H9 (cell line): ENCODE measurements at regions not wholly inside any gene's neighbourhood (a gene's known extent, or its start where the extent isn't known, plus 50 kb on each side); places are given as distances from the start of the nearest gene placed in this dataset.
"Not testable (repeated sequence)": the region's sequence is repeated elsewhere in the genome, so short reads cannot be mapped to it uniquely, and the experiment has no call there.

Source experiments
- DNase-seq: peaks from one replicate; pipeline ENCODE4 v3.0.0-alpha.2; 2017
- H2AFZ ChIP-seq: one replicate; pipeline ENCODE4 v1.6.1; 2013; ENCODE audit warnings: mild to moderate bottlenecking, low read length, control low read depth, moderate library complexity
- H2AK5ac ChIP-seq: 2 replicates; pipeline ENCODE4 v1.6.1; 2013; ENCODE audit warnings: low read length, control low read depth, mixed read lengths; ENCODE audit not compliant: insufficient read length
- H2BK120ac ChIP-seq: one replicate; pipeline ENCODE4 v1.6.1; 2013; ENCODE audit warnings: low read depth, mild to moderate bottlenecking, low read length, control low read depth, inconsistent platforms; ENCODE audit not compliant: poor library complexity, severe bottlenecking
- H2BK12ac ChIP-seq: 2 replicates; pipeline ENCODE4 v1.6.1; 2013; ENCODE audit warnings: low read length, control low read depth, mixed read lengths, low read depth; ENCODE audit not compliant: insufficient read length
- H2BK15ac ChIP-seq: 2 replicates; pipeline ENCODE4 v1.6.1; 2013; ENCODE audit warnings: low read depth, low read length, control low read depth
- H2BK20ac ChIP-seq: one replicate; pipeline ENCODE4 v1.6.1; 2013; ENCODE audit warnings: low read depth, mild to moderate bottlenecking, low read length, control low read depth, inconsistent platforms; ENCODE audit not compliant: poor library complexity, severe bottlenecking
- H2BK5ac ChIP-seq: 2 replicates; pipeline ENCODE4 v1.6.1; 2013; ENCODE audit warnings: low read length, control low read depth, mixed read lengths; ENCODE audit not compliant: insufficient read length
- H3K14ac ChIP-seq: 2 replicates; pipeline ENCODE4 v1.6.1; 2013; ENCODE audit warnings: low read length, control low read depth; ENCODE audit not compliant: insufficient read depth
- H3K18ac ChIP-seq: 2 replicates; pipeline ENCODE4 v1.6.1; 2013; ENCODE audit warnings: low read depth, mild to moderate bottlenecking, mixed read lengths, low read length, control low read depth; ENCODE audit not compliant: insufficient read length
- H3K23ac ChIP-seq: 2 replicates; pipeline ENCODE4 v1.6.1; 2013; ENCODE audit warnings: low read length, control low read depth, mixed read lengths, low read depth; ENCODE audit not compliant: insufficient read length
- H3K23me2 ChIP-seq: 2 replicates; pipeline ENCODE4 v1.6.1; 2013; ENCODE audit warnings: low read depth, mild to moderate bottlenecking, mixed read lengths, low read length, control low read depth; ENCODE audit not compliant: insufficient read length, poor library complexity, severe bottlenecking
- H3K27ac ChIP-seq: 2 replicates; pipeline ENCODE4 v1.5.1; 2013; ENCODE audit warnings: low read length, control low read depth, mixed read lengths, low read depth; ENCODE audit not compliant: insufficient read length
- H3K27me3 ChIP-seq: 2 replicates; pipeline ENCODE4 v1.6.1; 2013; ENCODE audit warnings: low read length, control low read depth, inconsistent platforms; ENCODE audit not compliant: insufficient read depth
- H3K4ac ChIP-seq: 2 replicates; pipeline ENCODE4 v1.6.1; 2013; ENCODE audit warnings: low read depth, mild to moderate bottlenecking, control low read depth, inconsistent platforms, low read length, moderate library complexity
- H3K4me1 ChIP-seq: 2 replicates; pipeline ENCODE4 v1.6.1; 2013; ENCODE audit warnings: low read length, control low read depth, inconsistent platforms; ENCODE audit not compliant: insufficient read depth
- H3K4me2 ChIP-seq: 2 replicates; pipeline ENCODE4 v1.6.1; 2013; ENCODE audit warnings: low read length, control low read depth, mixed read lengths; ENCODE audit not compliant: insufficient read length, insufficient read depth
- H3K56ac ChIP-seq: 2 replicates; pipeline ENCODE4 v1.6.1; 2013; ENCODE audit warnings: low read depth, mild to moderate bottlenecking, mixed read lengths, low read length, control low read depth; ENCODE audit not compliant: insufficient read length
- H3K79me1 ChIP-seq: 2 replicates; pipeline ENCODE4 v1.6.1; 2013; ENCODE audit warnings: low read depth, mild to moderate bottlenecking, moderate library complexity, low read length, control low read depth, inconsistent platforms; ENCODE audit not compliant: insufficient read depth, poor library complexity, severe bottlenecking
- H3K79me2 ChIP-seq: 2 replicates; pipeline ENCODE4 v1.6.1; 2013; ENCODE audit warnings: low read length, control low read depth, inconsistent platforms; ENCODE audit not compliant: insufficient read depth
- H3K9ac ChIP-seq: 2 replicates; pipeline ENCODE4 v1.6.1; 2013; ENCODE audit warnings: low read length, control low read depth, mixed read lengths; ENCODE audit not compliant: insufficient read length; ENCODE audit errors: extremely low read depth
- H3K9me3 ChIP-seq: one replicate; pipeline ENCODE4 v1.6.1; 2013; ENCODE audit warnings: low read depth, low read length, inconsistent platforms; ENCODE audit not compliant: control insufficient read depth
- H3T11ph ChIP-seq: one replicate; pipeline ENCODE4 v1.6.1; 2013; ENCODE audit warnings: mild to moderate bottlenecking, low read length, control low read depth, inconsistent platforms
- H4K20me1 ChIP-seq: one replicate; pipeline ENCODE4 v1.6.1; 2013; ENCODE audit not compliant: control insufficient read depth, insufficient read length, insufficient read depth
- H4K5ac ChIP-seq: 2 replicates; pipeline ENCODE4 v1.6.1; 2013; ENCODE audit warnings: low read depth, mild to moderate bottlenecking, mixed read lengths, low read length, control low read depth; ENCODE audit not compliant: insufficient read length
- H4K8ac ChIP-seq: replicated peaks from 2 replicates; pipeline ENCODE4 v1.6.1; 2013; ENCODE audit warnings: low read length, control low read depth, mixed read lengths, low read depth; ENCODE audit not compliant: insufficient read length
- H4K91ac ChIP-seq: 2 replicates; pipeline ENCODE4 v1.6.1; 2013; ENCODE audit warnings: low read depth, mild to moderate bottlenecking, moderate library complexity, mixed read lengths, low read length, control low read depth; ENCODE audit not compliant: insufficient read length
- H3K27ac Mint-ChIP-seq, 3 experiments: 2 replicates in 2 of 3; 3 replicates in 1 of 3; pipeline ENCODE4 v1.8.0; 2020 to 2021; ENCODE audit warnings: mixed read lengths in 3 of 3, mild to moderate bottlenecking in 1 of 3, moderate library complexity in 1 of 3
- H3K27me3 Mint-ChIP-seq: 2 replicates; pipeline ENCODE4 v1.8.0; 2021; ENCODE audit warnings: low read depth, mild to moderate bottlenecking, moderate library complexity, mixed read lengths
- H3K36me3 Mint-ChIP-seq, 3 experiments: 2 replicates in 2 of 3; 3 replicates in 1 of 3; pipeline ENCODE4 v1.8.0; 2020 to 2021; ENCODE audit warnings: low read depth in 3 of 3, mixed read lengths in 3 of 3; ENCODE audit not compliant: insufficient read depth in 1 of 3
- H3K4me1 Mint-ChIP-seq, 2 experiments: 2 replicates each; pipeline ENCODE4 v1.8.0; 2020; ENCODE audit warnings: mixed read lengths in 2 of 2
- H3K4me3 Mint-ChIP-seq, 2 experiments: 2 replicates in 1 of 2; 3 replicates in 1 of 2; pipeline ENCODE4 v1.8.0; 2020 to 2021; ENCODE audit warnings: mild to moderate bottlenecking in 2 of 2, mixed read lengths in 2 of 2, moderate library complexity in 1 of 2
- H3K9me3 Mint-ChIP-seq, 2 experiments: 2 replicates in 1 of 2; 3 replicates in 1 of 2; pipeline ENCODE4 v1.8.0; 2020; ENCODE audit warnings: mild to moderate bottlenecking in 2 of 2, mixed read lengths in 2 of 2, moderate library complexity in 1 of 2
- WGBS: extraction: QIAGEN DNeasy Blood & Tissue Kit; methylation state at CpG from one replicate; pipeline ENCODE4 v1.1.7; 2013; ENCODE audit warnings: missing lambda C conversion rate, low lambda C conversion rate, mixed read lengths; ENCODE audit not compliant: insufficient read length; ENCODE audit errors: extremely low coverage; 5-methylcytosine and 5-hydroxymethylcytosine counted together
- TF ChIP-seq, protein P1 (sequence below): fragments of 200-600 bp; sonication (generic); conservative IDR thresholded peaks from 3 replicates; pipeline ENCODE4 v1.8.0; 2021; ENCODE audit warnings: antibody characterized with exemption, mild to moderate bottlenecking

DNA sequence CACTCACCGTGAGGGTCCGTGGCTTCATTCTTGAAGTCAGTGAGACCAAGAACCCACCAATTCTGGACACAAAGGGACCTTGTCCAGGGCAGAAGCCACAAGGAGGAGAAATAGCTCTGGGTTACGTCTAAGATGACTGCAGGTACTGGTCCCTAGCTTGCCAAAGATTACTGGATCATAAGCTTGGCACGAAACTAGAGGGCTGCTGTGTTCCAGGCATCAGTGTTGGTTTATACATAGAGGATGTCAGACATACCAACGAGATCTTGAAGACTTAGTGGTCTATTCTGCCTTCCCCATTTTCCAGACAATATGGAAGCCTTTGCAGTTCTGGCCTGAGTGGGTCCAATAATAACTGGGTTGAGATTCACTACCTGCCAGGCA is 175.7 kb downstream of the TBX18 start:
- Histone ChIP-seq H2AK5ac (no peak overlapping the region), H3K4ac (no peak overlapping the region), H2BK120ac (no peak overlapping the region), H3K9me3 (no peaks in the 10 kb centered on the region), H3K9ac (no peak overlapping the region), H3K79me1 (no peaks in the 10 kb centered on the region), H3K4me1 (no peaks in the 10 kb centered on the region), H3K27me3 (no peaks in the 10 kb centered on the region), H2AFZ (no peak overlapping the region), H2BK15ac (no peak overlapping the region), H2BK12ac (no peak overlapping the region), H3K18ac (no peak overlapping the region), H3K23ac (no peak overlapping the region), H3K79me2 (no peaks in the 10 kb centered on the region), H3K27ac (no peak overlapping the region), H3T11ph (no peak overlapping the region), H4K5ac (no peak overlapping the region), H3K23me2 (no peaks in the 10 kb centered on the region), H3K4me2 (no peak overlapping the region), H4K91ac (no peak overlapping the region), H3K14ac (no peak overlapping the region), H3K56ac (no peak overlapping the region), H4K8ac (no peak overlapping the region), H2BK20ac (no peak overlapping the region), H2BK5ac (no peak overlapping the region), H4K20me1 (no peaks in the 10 kb centered on the region)
- Mint-ChIP-seq H3K4me1 (no peaks in the 10 kb centered on the region), H3K9me3 (no peaks in the 10 kb centered on the region), H3K27me3 (no peaks in the 10 kb centered on the region), H3K36me3 (peaks cover 0 to 3% (median 0%) of the 10 kb centered on the region in 3 experiments; a peak in 1 of 7 replicates), H3K27ac (no peak overlapping the region), H3K4me3 (no peak overlapping the region)
- TF ChIP-seq, protein P1, sequence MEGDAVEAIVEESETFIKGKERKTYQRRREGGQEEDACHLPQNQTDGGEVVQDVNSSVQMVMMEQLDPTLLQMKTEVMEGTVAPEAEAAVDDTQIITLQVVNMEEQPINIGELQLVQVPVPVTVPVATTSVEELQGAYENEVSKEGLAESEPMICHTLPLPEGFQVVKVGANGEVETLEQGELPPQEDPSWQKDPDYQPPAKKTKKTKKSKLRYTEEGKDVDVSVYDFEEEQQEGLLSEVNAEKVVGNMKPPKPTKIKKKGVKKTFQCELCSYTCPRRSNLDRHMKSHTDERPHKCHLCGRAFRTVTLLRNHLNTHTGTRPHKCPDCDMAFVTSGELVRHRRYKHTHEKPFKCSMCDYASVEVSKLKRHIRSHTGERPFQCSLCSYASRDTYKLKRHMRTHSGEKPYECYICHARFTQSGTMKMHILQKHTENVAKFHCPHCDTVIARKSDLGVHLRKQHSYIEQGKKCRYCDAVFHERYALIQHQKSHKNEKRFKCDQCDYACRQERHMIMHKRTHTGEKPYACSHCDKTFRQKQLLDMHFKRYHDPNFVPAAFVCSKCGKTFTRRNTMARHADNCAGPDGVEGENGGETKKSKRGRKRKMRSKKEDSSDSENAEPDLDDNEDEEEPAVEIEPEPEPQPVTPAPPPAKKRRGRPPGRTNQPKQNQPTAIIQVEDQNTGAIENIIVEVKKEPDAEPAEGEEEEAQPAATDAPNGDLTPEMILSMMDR = no peak
- no CpG with 5 or more reads among the region's 5 CpGs for WGBS
- no peak for DNase-seq

DNA sequence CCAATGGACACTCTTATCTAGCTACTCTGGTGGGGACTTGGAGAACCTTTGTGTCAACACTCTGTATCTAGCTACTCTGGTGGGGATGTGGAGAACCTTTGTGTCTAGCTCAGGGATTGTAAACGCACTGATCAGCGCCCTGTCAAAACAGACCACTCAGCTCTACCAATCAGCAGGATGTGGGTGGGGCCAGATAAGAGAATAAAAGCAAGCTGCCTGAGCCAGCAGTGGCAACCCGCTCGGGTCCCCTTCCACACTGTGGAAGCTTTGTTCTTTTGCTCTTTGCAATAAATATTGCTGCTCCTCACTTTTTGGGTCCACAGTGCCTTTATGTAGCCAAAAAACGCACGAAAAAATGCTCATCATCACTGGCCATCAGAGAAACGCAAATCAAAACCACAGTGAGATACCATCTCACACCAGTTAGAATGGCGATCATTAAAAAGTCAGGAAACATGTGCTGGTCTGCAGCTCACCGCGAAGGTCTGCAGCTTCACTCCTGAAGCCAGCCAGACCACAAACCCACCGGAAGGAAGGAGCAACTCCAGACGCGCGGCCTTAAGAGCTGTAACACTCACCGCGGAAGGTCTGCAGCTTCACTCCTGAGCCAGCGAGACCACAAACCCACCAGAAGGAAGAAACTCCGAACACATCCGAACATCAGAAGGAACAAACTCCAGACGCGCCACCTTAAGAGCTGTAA is 176.3 kb downstream of the TBX18 start:
- not testable (repeated sequence) for H2BK15ac ChIP-seq, H3K27me3 Mint-ChIP-seq, H3K14ac ChIP-seq, H2BK20ac ChIP-seq, H3K27ac Mint-ChIP-seq, H3K9me3 ChIP-seq, H3K23ac ChIP-seq, H2BK12ac ChIP-seq, H3K4me2 ChIP-seq, H2AK5ac ChIP-seq, H3K27ac ChIP-seq, H3K27me3 ChIP-seq, H3K9me3 Mint-ChIP-seq, H3K79me2 ChIP-seq, H3K36me3 Mint-ChIP-seq, H3K4me1 ChIP-seq, H4K8ac ChIP-seq, H4K91ac ChIP-seq, H2BK5ac ChIP-seq, H3K56ac ChIP-seq, H2AFZ ChIP-seq, H3K4me3 Mint-ChIP-seq, H4K5ac ChIP-seq, H3K9ac ChIP-seq, H3K23me2 ChIP-seq, H3T11ph ChIP-seq, H3K4me1 Mint-ChIP-seq, H2BK120ac ChIP-seq, H3K18ac ChIP-seq, H3K79me1 ChIP-seq, H3K4ac ChIP-seq, H4K20me1 ChIP-seq, DNase-seq
- WGBS = no CpG with 5 or more reads among the region's 21 CpGs
